ENCODE measurements at regions not wholly inside any gene's neighbourhood (a gene's known extent, or its start where the extent isn't known, plus 50 kb on each side); places are given as distances from the start of the nearest gene placed in this dataset.

DNA sequence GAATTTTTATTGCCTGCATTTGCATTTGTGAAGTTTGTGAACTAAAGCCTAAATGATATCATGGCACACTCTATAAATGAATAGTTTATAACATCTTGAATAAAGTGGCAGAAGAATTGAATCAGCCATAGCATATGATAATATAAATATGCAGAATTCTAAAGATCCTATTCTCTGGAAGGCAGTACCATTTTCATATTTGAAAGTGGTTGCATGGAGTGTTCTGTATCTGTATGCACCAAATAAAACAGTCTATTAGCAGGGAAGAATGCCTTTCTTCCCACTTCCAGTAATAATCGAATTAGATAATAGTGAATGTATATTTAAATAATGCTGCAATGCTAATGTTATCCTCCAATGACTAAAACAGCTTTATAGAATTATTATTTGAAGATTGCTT, 57.9 kb upstream of the TRIM67 start:
- ATAC-seq (no peak), DNase-seq (no peak)
- no peak overlapping the region for H3K4me3 Mint-ChIP-seq
- ChIA-PET CTCF (no interaction called here), POLR2A (no interaction called here)
- peaks cover 6% of the 10 kb centered on the region for H3K27me3 Mint-ChIP-seq
- no peaks in the 10 kb centered on the region for H3K9me3 Mint-ChIP-seq
- no peaks in the 10 kb centered on the region for H3K36me3 Mint-ChIP-seq (ENCODE audit: low read depth)
- TF ChIP-seq, protein P1, sequence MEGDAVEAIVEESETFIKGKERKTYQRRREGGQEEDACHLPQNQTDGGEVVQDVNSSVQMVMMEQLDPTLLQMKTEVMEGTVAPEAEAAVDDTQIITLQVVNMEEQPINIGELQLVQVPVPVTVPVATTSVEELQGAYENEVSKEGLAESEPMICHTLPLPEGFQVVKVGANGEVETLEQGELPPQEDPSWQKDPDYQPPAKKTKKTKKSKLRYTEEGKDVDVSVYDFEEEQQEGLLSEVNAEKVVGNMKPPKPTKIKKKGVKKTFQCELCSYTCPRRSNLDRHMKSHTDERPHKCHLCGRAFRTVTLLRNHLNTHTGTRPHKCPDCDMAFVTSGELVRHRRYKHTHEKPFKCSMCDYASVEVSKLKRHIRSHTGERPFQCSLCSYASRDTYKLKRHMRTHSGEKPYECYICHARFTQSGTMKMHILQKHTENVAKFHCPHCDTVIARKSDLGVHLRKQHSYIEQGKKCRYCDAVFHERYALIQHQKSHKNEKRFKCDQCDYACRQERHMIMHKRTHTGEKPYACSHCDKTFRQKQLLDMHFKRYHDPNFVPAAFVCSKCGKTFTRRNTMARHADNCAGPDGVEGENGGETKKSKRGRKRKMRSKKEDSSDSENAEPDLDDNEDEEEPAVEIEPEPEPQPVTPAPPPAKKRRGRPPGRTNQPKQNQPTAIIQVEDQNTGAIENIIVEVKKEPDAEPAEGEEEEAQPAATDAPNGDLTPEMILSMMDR (IDR thresholded peaks at IDR 0.05), result no peak
- H3K4me1 Mint-ChIP-seq (ENCODE audit: low read depth), result peaks cover 12% of the 10 kb centered on the region
- no peak overlapping the region for H3K27ac Mint-ChIP-seq
- intact Hi-C loops (cut with micrococcal nuclease), result no loop called here

DNA sequence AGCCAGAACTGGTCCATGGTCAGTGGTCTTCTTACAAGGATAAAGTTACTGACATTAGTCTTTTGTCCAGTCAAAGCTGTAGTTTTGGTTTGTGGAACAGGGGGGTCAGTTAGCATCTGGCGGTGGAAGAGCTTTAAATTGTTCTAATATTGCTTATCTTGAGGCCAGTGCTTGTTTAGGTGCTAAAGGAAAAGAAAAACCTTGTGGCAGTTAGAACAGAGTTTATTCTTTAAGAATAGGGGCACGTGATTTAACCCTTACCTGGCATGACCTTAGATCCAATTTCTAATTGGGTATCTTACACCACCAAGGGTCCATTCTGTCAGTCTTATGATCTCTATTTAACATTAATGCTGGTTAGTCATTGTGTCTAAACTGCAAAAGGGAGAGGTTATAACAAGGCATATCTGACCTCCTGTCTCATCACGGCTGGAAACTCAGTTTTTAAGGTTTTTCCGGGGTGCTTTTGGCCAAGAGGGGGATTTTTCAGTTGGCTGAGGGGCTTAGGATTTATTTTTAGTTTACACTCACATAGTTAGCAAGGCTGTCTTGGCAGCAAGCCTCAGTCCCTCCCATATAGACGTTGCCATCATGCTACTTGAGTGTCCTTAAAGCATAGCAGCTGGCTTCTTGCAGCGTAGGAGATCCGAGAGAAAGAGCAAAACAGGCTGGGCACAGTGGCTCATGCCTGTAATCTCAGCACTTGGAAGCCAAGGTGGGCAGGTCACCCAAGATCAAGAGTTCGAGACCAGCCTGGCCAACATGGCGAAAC, 60.1 kb upstream of the FAM89A start:
- no peak for ATAC-seq
- Mint-ChIP-seq H3K4me3 (no peak overlapping the region), H3K27ac (no peak overlapping the region), H3K9me3 (no peaks in the 10 kb centered on the region), H3K27me3 (peaks cover 8% of the 10 kb centered on the region), H3K36me3 (ENCODE audit: low read depth) (no peaks in the 10 kb centered on the region), H3K4me1 (ENCODE audit: low read depth) (no peaks in the 10 kb centered on the region)
- intact Hi-C loops (cut with micrococcal nuclease), result no loop called here
- TF ChIP-seq, protein P1 (IDR thresholded peaks at IDR 0.05), result no peak
- no peak for DNase-seq
- CTCF ChIA-PET, result no interaction called here
- POLR2A ChIA-PET, result interaction anchor here (1.4 kb wide), 1 partner anchor 16 kb away, joined by 4 read pairs; no protein-coding TSS in a partner anchor

DNA sequence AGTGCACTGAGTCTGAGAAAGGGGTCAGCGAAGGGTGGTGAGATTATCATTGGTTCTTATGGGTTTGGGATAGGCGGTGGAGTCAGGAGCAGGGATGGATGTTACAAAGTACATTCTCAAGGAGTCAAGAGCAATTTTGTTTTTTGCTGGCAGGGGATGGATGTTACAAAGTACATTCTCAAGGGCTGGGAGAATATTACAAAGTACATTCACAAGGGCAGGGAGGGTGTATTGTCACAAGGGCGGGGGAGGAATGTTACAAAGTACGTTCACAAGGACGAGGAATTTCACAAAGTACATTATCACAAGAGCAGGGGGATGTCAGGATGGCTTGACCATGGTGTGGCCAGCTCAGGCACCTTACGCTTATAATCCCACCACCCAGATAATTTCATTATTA, 59.3 kb upstream of the FAM89A start:
- ATAC-seq, result no peak
- Mint-ChIP-seq H3K36me3 (ENCODE audit: low read depth) (no peaks in the 10 kb centered on the region), H3K27ac (no peak overlapping the region), H3K27me3 (peaks cover 8% of the 10 kb centered on the region), H3K9me3 (no peaks in the 10 kb centered on the region), H3K4me1 (ENCODE audit: low read depth) (no peaks in the 10 kb centered on the region), H3K4me3 (no peak overlapping the region)
- intact Hi-C loops (cut with micrococcal nuclease), result no loop called here
- ChIA-PET CTCF (no interaction called here), POLR2A (interaction anchor here (1.4 kb wide), 1 partner anchor 15 kb away, joined by 4 read pairs; no protein-coding TSS in a partner anchor)
- TF ChIP-seq, protein P1 (IDR thresholded peaks at IDR 0.05), result no peak
- no peak for DNase-seq

DNA sequence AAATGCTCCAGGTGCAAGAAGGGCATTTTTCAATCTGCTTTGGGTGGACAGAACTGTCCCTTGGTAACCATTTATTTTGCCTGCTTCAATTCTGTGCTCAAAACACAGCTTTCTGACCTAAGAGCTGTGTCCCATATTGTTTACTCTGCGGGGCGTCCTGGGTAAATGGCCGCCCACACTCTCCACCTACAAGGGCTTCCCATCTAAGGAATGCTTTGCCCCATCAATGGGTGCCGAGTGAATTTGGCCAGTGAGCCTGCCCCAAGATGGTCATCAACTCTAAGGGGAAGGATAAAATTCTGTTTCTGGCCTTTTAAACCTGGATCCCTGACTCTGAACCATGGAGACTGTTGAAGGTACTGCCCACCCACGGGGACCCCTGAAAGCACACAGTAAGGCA, 55.5 kb upstream of the FAM89A start:
- Mint-ChIP-seq H3K4me1 (ENCODE audit: low read depth) (no peaks in the 10 kb centered on the region), H3K9me3 (no peaks in the 10 kb centered on the region), H3K4me3 (no peak overlapping the region), H3K27me3 (peaks cover 24% of the 10 kb centered on the region), H3K27ac (no peak overlapping the region), H3K36me3 (ENCODE audit: low read depth) (no peaks in the 10 kb centered on the region)
- ChIA-PET POLR2A (no interaction called here), CTCF (interaction anchor here (1.1 kb wide), 1 partner anchor 114 kb away, joined by 3 read pairs; no protein-coding TSS in a partner anchor)
- DNase-seq (no peak), ATAC-seq (no peak)
- intact Hi-C loops (cut with micrococcal nuclease), result no loop called here
- TF ChIP-seq, protein P1 (IDR thresholded peaks at IDR 0.05), result no peak

DNA sequence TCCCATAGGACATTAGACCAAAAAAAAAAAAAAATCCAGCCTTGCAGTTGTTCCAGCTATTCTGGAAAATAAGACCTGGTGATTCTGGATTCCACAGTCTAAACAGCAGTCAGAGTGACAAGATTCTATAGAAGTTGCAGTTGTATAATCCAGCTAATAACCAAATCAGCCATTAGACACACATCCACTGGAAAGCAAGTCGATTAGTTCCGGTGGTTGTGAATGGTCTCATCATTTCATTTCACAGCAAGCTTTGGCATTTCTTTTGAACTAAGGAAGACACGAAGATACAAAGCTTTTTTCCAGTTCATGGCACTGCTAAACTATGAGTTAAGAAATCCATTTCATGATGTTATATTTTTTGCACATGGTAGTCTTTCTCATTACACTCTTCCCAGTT, 54.4 kb upstream of the FAM89A start:
- ChIA-PET POLR2A (no interaction called here), CTCF (interaction anchor here (1.2 kb wide), 1 partner anchor 116 kb away, joined by 4 read pairs; no protein-coding TSS in a partner anchor)
- no peak overlapping the region for H3K4me3 Mint-ChIP-seq
- H3K36me3 Mint-ChIP-seq (ENCODE audit: low read depth), result no peaks in the 10 kb centered on the region
- intact Hi-C loops (cut with micrococcal nuclease), result loop anchor here (5.0 kb wide), 1 partner anchor 177 kb away; no protein-coding TSS in a partner anchor
- no peaks in the 10 kb centered on the region for H3K4me1 Mint-ChIP-seq (ENCODE audit: low read depth)
- no peak overlapping the region for H3K27ac Mint-ChIP-seq
- DNase-seq (no peak), ATAC-seq (no peak)
- no peaks in the 10 kb centered on the region for H3K9me3 Mint-ChIP-seq
- TF ChIP-seq, protein P1 (IDR thresholded peaks at IDR 0.05), result no peak
- H3K27me3 Mint-ChIP-seq, result peaks cover 26% of the 10 kb centered on the region
